HL-60 (cell line): ENCODE measurements at regions not wholly inside any gene's neighbourhood (a gene's known extent, or its start where the extent isn't known, plus 50 kb on each side); places are given as distances from the start of the nearest gene placed in this dataset.

ENCODE experiments used
- POLR2AphosphoS5 ChIP-seq: IDR thresholded peaks from 2 replicates; pipeline ENCODE4 v1.6.1; 2012; ENCODE audit warnings: low read depth
- TF ChIP-seq, protein P1 (sequence below): IDR thresholded peaks from one replicate; pipeline ENCODE4 v1.5.1; 2011; ENCODE audit warnings: low read length, control low read depth, inconsistent platforms; ENCODE audit not compliant: insufficient read depth

DNA sequence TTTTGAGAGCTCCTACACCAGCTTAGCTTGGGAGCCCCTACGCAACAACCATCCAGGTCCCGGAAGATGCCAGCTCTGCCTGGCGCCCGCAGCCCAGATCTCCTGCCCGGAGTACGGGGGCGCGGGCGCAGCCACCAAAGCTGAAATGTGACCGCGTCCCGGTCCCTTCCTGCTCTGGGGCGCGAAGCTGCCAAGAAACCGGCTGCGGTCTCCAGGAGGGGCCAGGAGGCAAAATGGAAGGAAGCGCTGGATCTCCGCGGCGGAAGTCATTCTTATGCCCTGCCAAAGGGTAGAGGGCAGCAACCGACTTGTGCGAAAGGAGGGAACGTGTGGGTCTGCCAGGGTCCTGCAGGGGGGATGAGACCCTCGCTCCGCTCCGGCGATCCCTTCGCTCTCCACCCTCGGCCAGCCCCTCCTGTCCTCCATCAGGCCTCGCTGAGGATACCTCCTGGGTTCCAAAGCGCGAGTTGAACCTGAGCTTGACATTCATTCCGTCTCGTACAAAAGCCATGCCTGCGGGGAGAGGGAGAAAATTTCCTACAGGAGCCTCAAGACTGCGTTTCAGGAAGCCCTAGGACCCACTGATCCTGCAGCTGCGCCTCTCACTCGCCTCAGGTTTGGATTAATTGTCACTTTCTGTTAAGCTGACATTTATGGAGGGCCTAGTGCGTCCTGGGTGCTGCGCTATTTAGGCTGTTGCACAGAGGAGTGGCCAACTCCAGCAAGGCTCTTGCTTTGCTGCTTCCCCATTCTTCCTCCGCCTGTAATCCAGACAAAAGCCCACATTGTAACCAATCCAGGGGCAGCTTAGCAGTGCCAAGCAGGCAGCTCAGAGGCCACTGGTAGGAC lies 98.3 kb upstream of the VGLL3 start:
- TF ChIP-seq, protein P1, sequence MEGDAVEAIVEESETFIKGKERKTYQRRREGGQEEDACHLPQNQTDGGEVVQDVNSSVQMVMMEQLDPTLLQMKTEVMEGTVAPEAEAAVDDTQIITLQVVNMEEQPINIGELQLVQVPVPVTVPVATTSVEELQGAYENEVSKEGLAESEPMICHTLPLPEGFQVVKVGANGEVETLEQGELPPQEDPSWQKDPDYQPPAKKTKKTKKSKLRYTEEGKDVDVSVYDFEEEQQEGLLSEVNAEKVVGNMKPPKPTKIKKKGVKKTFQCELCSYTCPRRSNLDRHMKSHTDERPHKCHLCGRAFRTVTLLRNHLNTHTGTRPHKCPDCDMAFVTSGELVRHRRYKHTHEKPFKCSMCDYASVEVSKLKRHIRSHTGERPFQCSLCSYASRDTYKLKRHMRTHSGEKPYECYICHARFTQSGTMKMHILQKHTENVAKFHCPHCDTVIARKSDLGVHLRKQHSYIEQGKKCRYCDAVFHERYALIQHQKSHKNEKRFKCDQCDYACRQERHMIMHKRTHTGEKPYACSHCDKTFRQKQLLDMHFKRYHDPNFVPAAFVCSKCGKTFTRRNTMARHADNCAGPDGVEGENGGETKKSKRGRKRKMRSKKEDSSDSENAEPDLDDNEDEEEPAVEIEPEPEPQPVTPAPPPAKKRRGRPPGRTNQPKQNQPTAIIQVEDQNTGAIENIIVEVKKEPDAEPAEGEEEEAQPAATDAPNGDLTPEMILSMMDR = no peak
- TF ChIP-seq POLR2AphosphoS5 = no peak
